ENCODE measurements at regions not wholly inside any gene's neighbourhood (a gene's known extent, or its start where the extent isn't known, plus 50 kb on each side); places are given as distances from the start of the nearest gene placed in this dataset.

DNA sequence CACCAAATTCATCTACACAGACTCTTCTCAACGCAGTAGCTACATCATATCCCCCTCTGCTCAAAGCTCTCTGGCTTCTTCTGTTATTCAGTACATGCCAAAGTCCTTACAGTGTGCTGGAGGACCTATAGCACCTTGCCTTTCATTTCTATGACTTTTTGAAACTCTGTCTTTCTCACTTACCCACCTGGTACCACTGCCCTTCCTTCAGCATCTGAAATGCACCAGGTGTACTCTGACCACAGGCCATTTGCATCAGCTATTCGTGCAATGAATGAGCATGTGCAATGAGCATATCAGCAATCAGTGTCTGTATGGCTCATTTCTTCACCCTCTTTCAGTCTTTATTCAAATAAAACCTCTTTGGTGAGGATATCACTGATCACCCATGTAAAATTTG, 399.9 kb downstream of the RAB28 start:
- no peak for TF ChIP-seq POLR2A (IDR thresholded peaks at IDR 0.05)
- TF ChIP-seq, protein P1, sequence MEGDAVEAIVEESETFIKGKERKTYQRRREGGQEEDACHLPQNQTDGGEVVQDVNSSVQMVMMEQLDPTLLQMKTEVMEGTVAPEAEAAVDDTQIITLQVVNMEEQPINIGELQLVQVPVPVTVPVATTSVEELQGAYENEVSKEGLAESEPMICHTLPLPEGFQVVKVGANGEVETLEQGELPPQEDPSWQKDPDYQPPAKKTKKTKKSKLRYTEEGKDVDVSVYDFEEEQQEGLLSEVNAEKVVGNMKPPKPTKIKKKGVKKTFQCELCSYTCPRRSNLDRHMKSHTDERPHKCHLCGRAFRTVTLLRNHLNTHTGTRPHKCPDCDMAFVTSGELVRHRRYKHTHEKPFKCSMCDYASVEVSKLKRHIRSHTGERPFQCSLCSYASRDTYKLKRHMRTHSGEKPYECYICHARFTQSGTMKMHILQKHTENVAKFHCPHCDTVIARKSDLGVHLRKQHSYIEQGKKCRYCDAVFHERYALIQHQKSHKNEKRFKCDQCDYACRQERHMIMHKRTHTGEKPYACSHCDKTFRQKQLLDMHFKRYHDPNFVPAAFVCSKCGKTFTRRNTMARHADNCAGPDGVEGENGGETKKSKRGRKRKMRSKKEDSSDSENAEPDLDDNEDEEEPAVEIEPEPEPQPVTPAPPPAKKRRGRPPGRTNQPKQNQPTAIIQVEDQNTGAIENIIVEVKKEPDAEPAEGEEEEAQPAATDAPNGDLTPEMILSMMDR (IDR thresholded peaks at IDR 0.05): no peak
- TF ChIP-seq EP300 (IDR thresholded peaks at IDR 0.05): no peak

Data from tibial nerve (tissue), 4 donors.